SK-N-SH treated with all-trans-retinoic acid at 6 μM for 48 hours (cell line): ENCODE measurements at regions not wholly inside any gene's neighbourhood (a gene's known extent, or its start where the extent isn't known, plus 50 kb on each side); places are given as distances from the start of the nearest gene placed in this dataset.
A peak's percentile ranks its signal among the peaks of the same experiment; 100 is the strongest.

Source experiments
- ATAC-seq: fragments of 200-7000 bp; cut with Tn5 transposase; 3 replicates; pipeline ENCODE4 v1.9.1; 2020; ENCODE audit warnings: mild to moderate bottlenecking, moderate library complexity
- ARNTL ChIP-seq: fragments of 450-650 bp; formaldehyde crosslinking; IDR thresholded peaks from 2 replicates; pipeline ENCODE4 v1.5.0; 2020; ENCODE audit warnings: low read depth, mild to moderate bottlenecking, moderate library complexity, borderline replicate concordance
- BACH2 ChIP-seq: fragments of 250-450 bp; sonication (Bioruptor Pico); IDR thresholded peaks from 2 replicates; pipeline ENCODE4 v1.9.0; 2021; ENCODE audit warnings: mild to moderate bottlenecking, borderline replicate concordance
- CSDC2 ChIP-seq: fragments of 250-450 bp; sonication (Bioruptor Pico); IDR thresholded peaks from 2 replicates; pipeline ENCODE4 v1.5.0; 2020; ENCODE audit warnings: mild to moderate bottlenecking, moderate library complexity
- ESRRG ChIP-seq: fragments of 250-450 bp; sonication (Bioruptor Pico); IDR thresholded peaks from 2 replicates; pipeline ENCODE4 v1.6.1; 2021; ENCODE audit warnings: mild to moderate bottlenecking
- ISL1 ChIP-seq: fragments of 250-450 bp; sonication (Bioruptor Pico); IDR thresholded peaks from 2 replicates; pipeline ENCODE4 v2.1.2; 2022; ENCODE audit warnings: mild to moderate bottlenecking, moderate library complexity
- PPARA ChIP-seq: fragments of 250-450 bp; sonication (Bioruptor Pico); IDR thresholded peaks from 2 replicates; pipeline ENCODE4 v1.5.0; 2020; ENCODE audit warnings: mild to moderate bottlenecking, borderline replicate concordance
- RARB ChIP-seq: fragments of 250-450 bp; sonication (Bioruptor Pico); IDR thresholded peaks from 2 replicates; pipeline ENCODE4 v1.8.0; 2021; ENCODE audit warnings: mild to moderate bottlenecking, moderate library complexity
- TCF4 ChIP-seq: fragments of 250-450 bp; sonication (Bioruptor Pico); IDR thresholded peaks from 2 replicates; pipeline ENCODE4 v1.8.0; 2021; ENCODE audit warnings: mild to moderate bottlenecking, moderate library complexity, borderline replicate concordance
- TOX ChIP-seq: fragments of 250-450 bp; sonication (Bioruptor Pico); IDR thresholded peaks from 2 replicates; pipeline ENCODE4 v1.8.0; 2021; ENCODE audit warnings: mild to moderate bottlenecking, moderate library complexity, borderline replicate concordance
- TSHZ2 ChIP-seq: fragments of 250-450 bp; sonication (Bioruptor Pico); IDR thresholded peaks from 2 replicates; pipeline ENCODE4 v1.5.0; 2020; ENCODE audit warnings: mild to moderate bottlenecking, moderate library complexity
- ZC3H10 ChIP-seq: fragments of 250-450 bp; sonication (Bioruptor Pico); IDR thresholded peaks from 2 replicates; pipeline ENCODE4 v1.5.1; 2021; ENCODE audit warnings: mild to moderate bottlenecking, moderate library complexity
- ZFP3 ChIP-seq: fragments of 250-450 bp; sonication (Bioruptor Pico); IDR thresholded peaks from 2 replicates; pipeline ENCODE4 v1.5.0; 2020; ENCODE audit warnings: mild to moderate bottlenecking, moderate library complexity
- ZFP30 ChIP-seq: fragments of 450-650 bp; formaldehyde crosslinking; IDR thresholded peaks from 2 replicates; pipeline ENCODE4 v1.5.0; 2022; ENCODE audit warnings: mild to moderate bottlenecking, moderate library complexity
- ZNF565 ChIP-seq: fragments of 450-650 bp; formaldehyde crosslinking; conservative IDR thresholded peaks from 2 replicates; pipeline ENCODE4 v1.5.0; 2020; ENCODE audit warnings: low read depth, mild to moderate bottlenecking, moderate library complexity
- ZNF70 ChIP-seq: fragments of 450-650 bp; formaldehyde crosslinking; IDR thresholded peaks from 2 replicates; pipeline ENCODE4 v1.5.0; 2020; ENCODE audit warnings: mild to moderate bottlenecking, moderate library complexity
- ZNF8 ChIP-seq: fragments of 450-650 bp; formaldehyde crosslinking; IDR thresholded peaks from 2 replicates; pipeline ENCODE4 v1.5.0; 2020; ENCODE audit warnings: mild to moderate bottlenecking, moderate library complexity
- TF ChIP-seq, protein P1 (sequence below): fragments of 250-450 bp; sonication (Bioruptor Pico); IDR thresholded peaks from 2 replicates; pipeline ENCODE4 v1.8.0; 2020; ENCODE audit warnings: mild to moderate bottlenecking, moderate library complexity, borderline replicate concordance
- TF ChIP-seq, protein P2 (sequence below): fragments of 250-450 bp; sonication (Bioruptor Pico); IDR thresholded peaks from 2 replicates; pipeline ENCODE4 v1.8.0; 2021; ENCODE audit warnings: low read depth, mild to moderate bottlenecking, moderate library complexity, borderline replicate concordance
- TF ChIP-seq, protein P3 (sequence below): fragments of 250-450 bp; sonication (Bioruptor Pico); IDR thresholded peaks from 2 replicates; pipeline ENCODE4 v1.5.1; 2021; ENCODE audit warnings: mild to moderate bottlenecking, moderate library complexity
- TF ChIP-seq, protein P4 (sequence below): fragments of 250-450 bp; sonication (Bioruptor Pico); IDR thresholded peaks from 2 replicates; pipeline ENCODE4 v1.5.1; 2020; ENCODE audit warnings: low read depth, mild to moderate bottlenecking, moderate library complexity

- TF ChIP-seq, protein P1, sequence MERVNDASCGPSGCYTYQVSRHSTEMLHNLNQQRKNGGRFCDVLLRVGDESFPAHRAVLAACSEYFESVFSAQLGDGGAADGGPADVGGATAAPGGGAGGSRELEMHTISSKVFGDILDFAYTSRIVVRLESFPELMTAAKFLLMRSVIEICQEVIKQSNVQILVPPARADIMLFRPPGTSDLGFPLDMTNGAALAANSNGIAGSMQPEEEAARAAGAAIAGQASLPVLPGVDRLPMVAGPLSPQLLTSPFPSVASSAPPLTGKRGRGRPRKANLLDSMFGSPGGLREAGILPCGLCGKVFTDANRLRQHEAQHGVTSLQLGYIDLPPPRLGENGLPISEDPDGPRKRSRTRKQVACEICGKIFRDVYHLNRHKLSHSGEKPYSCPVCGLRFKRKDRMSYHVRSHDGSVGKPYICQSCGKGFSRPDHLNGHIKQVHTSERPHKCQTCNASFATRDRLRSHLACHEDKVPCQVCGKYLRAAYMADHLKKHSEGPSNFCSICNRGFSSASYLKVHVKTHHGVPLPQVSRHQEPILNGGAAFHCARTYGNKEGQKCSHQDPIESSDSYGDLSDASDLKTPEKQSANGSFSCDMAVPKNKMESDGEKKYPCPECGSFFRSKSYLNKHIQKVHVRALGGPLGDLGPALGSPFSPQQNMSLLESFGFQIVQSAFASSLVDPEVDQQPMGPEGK, result no peak
Observed at GRCh38 chr10:33523236-33523792, 188.8 kb upstream of the NRP1 start (continued).

DNA sequence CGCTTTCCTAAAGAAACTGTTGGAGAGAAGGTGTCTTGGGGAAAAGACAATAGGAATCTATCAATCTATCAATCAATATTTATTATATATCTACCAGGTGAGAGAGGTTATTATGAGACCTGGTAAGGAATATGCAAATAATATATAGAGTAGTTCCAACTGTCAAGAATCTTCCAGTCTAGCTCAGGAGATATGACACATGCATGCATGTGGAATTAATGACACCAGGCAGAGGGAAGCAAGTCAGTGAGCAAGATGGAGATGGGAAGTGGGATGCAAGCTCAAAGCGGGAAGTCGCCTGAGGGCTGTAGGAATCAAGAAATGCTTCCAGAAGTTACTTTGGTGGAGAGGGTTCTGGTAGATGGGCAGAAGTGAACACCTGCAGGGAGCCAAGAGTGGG is 187.4 kb upstream of the NRP1 start:
- TF ChIP-seq, protein P1, result no peak
- TF ChIP-seq, protein P2, sequence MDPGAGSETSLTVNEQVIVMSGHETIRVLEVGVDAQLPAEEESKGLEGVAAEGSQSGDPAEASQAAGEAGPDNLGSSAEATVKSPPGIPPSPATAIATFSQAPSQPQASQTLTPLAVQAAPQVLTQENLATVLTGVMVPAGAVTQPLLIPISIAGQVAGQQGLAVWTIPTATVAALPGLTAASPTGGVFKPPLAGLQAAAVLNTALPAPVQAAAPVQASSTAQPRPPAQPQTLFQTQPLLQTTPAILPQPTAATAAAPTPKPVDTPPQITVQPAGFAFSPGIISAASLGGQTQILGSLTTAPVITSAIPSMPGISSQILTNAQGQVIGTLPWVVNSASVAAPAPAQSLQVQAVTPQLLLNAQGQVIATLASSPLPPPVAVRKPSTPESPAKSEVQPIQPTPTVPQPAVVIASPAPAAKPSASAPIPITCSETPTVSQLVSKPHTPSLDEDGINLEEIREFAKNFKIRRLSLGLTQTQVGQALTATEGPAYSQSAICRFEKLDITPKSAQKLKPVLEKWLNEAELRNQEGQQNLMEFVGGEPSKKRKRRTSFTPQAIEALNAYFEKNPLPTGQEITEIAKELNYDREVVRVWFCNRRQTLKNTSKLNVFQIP (CRISPR knock-in tag), result no peak
- TF ChIP-seq RARB (CRISPR knock-in tag) (no peak), TCF4 (CRISPR knock-in tag) (no peak), ZFP30 (CRISPR knock-in tag) (no peak), ESRRG (CRISPR knock-in tag) (no peak), ZNF8 (CRISPR knock-in tag) (no peak), TSHZ2 (CRISPR knock-in tag) (no peak), CSDC2 (CRISPR knock-in tag) (no peak), ZNF70 (CRISPR knock-in tag) (no peak), TOX (CRISPR knock-in tag) (no peak), ARNTL (CRISPR knock-in tag) (no peak), ISL1 (CRISPR knock-in tag) (no peak), BACH2 (CRISPR knock-in tag) (no peak)
- TF ChIP-seq, protein P3, sequence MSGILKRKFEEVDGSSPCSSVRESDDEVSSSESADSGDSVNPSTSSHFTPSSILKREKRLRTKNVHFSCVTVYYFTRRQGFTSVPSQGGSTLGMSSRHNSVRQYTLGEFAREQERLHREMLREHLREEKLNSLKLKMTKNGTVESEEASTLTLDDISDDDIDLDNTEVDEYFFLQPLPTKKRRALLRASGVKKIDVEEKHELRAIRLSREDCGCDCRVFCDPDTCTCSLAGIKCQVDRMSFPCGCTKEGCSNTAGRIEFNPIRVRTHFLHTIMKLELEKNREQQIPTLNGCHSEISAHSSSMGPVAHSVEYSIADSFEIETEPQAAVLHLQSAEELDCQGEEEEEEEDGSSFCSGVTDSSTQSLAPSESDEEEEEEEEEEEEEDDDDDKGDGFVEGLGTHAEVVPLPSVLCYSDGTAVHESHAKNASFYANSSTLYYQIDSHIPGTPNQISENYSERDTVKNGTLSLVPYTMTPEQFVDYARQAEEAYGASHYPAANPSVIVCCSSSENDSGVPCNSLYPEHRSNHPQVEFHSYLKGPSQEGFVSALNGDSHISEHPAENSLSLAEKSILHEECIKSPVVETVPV (CRISPR knock-in tag), result no peak
- TF ChIP-seq, protein P4, sequence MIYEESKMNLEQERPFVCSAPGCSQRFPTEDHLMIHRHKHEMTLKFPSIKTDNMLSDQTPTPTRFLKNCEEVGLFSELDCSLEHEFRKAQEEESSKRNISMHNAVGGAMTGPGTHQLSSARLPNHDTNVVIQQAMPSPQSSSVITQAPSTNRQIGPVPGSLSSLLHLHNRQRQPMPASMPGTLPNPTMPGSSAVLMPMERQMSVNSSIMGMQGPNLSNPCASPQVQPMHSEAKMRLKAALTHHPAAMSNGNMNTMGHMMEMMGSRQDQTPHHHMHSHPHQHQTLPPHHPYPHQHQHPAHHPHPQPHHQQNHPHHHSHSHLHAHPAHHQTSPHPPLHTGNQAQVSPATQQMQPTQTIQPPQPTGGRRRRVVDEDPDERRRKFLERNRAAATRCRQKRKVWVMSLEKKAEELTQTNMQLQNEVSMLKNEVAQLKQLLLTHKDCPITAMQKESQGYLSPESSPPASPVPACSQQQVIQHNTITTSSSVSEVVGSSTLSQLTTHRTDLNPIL (CRISPR knock-in tag), result no peak
- ATAC-seq, result no peak

DNA sequence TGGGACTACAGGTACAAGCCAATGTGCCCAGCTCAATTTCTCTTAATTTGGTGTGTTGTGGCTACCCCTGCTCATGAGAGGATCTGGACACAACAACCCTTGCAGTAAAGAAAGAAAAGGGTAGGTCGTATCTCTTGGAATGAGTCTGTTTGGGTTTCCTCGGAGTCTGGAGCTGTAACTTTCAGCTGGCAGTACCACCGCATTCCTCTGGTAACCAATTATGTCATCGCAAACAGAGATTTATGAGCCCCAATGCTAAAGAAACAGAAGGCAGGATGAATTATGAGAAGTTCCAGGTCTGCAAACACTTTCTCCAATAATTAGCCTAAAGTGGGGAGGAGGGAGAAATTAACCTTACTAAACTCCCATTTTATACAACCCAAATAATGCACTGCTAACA is 186.6 kb upstream of the NRP1 start:
- peak; percentile 88 for ATAC-seq
- TF ChIP-seq ISL1 (CRISPR knock-in tag) (peak; percentile 65), ZNF565 (no peak)

DNA sequence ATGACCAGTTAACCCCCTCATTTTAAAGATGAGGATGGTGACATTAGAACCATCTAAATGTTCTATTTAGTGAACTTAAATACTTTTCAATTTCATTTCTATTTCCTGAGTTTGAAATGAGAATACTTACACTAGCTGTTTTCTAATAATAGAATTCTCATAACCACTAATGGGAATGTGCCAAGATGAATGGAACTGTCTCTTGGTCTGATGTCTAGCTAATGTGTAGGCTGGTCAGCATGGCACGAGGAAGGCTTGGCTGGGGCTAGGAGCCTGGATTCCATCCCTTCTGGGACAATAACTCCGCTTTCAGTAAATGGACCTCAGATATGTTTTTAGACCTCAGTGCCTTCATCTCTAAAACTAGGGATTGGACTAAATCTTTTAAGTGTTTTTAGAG is 185.8 kb upstream of the NRP1 start:
- ATAC-seq, result no peak; the same call in 2 of the 3 replicates
- TF ChIP-seq ZFP30 (CRISPR knock-in tag), result no peak
- TF ChIP-seq PPARA, result no peak
- TF ChIP-seq TOX (CRISPR knock-in tag), result no peak
- no peak for TF ChIP-seq ZNF70 (CRISPR knock-in tag)
- no peak for TF ChIP-seq BACH2 (CRISPR knock-in tag)
- TF ChIP-seq TSHZ2 (CRISPR knock-in tag), result no peak
- TF ChIP-seq CSDC2 (CRISPR knock-in tag), result no peak
- TF ChIP-seq ZFP3, result no peak
- no peak for TF ChIP-seq ZC3H10
- TF ChIP-seq, protein P1, result no peak
